A549 (cell line): ENCODE measurements at regions not wholly inside any gene's neighbourhood (a gene's known extent, or its start where the extent isn't known, plus 50 kb on each side); places are given as distances from the start of the nearest gene placed in this dataset.

Experiments used
- ATAC-seq, 2 experiments: fragments of 200-7000 bp in 1 of 2; fragments of >200 bp in 1 of 2; cut with Nextera tagmentation in 1 of 2; cut with Tn5 transposase in 1 of 2; 3 replicates each; pipeline versions ENCODE4 v1.8.0 to v1.9.1; 2018 to 2020; ENCODE audit warnings: mild to moderate bottlenecking in 1 of 2, moderate library complexity in 1 of 2
- CTCF ChIA-PET: fragments of 300-600 bp; sonication (Branson Sonifier 250); formaldehyde crosslinking; extraction: SDS; loops from one replicate; lab custom pipeline; 2021; ENCODE audit warnings: antibody characterized with exemption, inconsistent platforms; lab: Yijun Ruan, JAX
- POLR2A ChIA-PET: fragments of 350-600 bp; formaldehyde crosslinking; extraction: SDS; loops from one replicate; lab custom pipeline; 2021; ENCODE audit warnings: antibody characterized with exemption, inconsistent platforms; lab: Yijun Ruan, JAX
- DNase-seq, 2 experiments: peaks; one replicate each; pipeline versions ENCODE4 v3.0.0 to v3.0.0-alpha.2; 2011 to 2016; ENCODE audit warnings: low read depth in 1 of 2, low spot score in 1 of 2
- FAIRE-seq: peaks from 2 replicates; lab custom pipeline; 2011; peaks lifted over from hg19 to GRCh38; lab: Jason Lieb, UNC
- H3K27ac ChIP-seq, 2 experiments: fragments of >200 bp; sonication (Bioruptor Twin); formaldehyde crosslinking; 3 replicates each; pipeline ENCODE4 v1.5.1; 2016 to 2017
- H3K4me1 ChIP-seq: fragments of >200 bp; sonication (Bioruptor Twin); formaldehyde crosslinking; 3 replicates; pipeline ENCODE4 v1.6.1; 2016
- H3K4me2 ChIP-seq: fragments of >200 bp; sonication (Bioruptor Twin); formaldehyde crosslinking; 3 replicates; pipeline ENCODE4 v1.6.1; 2016
- H3K4me3 ChIP-seq: fragments of >200 bp; sonication (Bioruptor Twin); formaldehyde crosslinking; 3 replicates; pipeline ENCODE4 v1.5.1; 2016
- H3K9me3 ChIP-seq: fragments of >200 bp; sonication (Bioruptor Twin); formaldehyde crosslinking; 3 replicates; pipeline ENCODE4 v1.6.1; 2016
- ATOH8 ChIP-seq: fragments of 250-450 bp; sonication (Bioruptor Pico); IDR thresholded peaks from 2 replicates; pipeline ENCODE4 v1.5.0; 2020; ENCODE audit warnings: low read depth, mild to moderate bottlenecking, moderate library complexity
- BHLHE40 ChIP-seq: IDR thresholded peaks from 2 replicates; pipeline ENCODE4 v1.6.1; 2012; ENCODE audit warnings: low read depth, low read length, inconsistent platforms
- CBX2 ChIP-seq: fragments of 200-600 bp; sonication (generic); IDR thresholded peaks from 2 replicates; pipeline ENCODE4 v1.6.1; 2016; ENCODE audit warnings: low read depth, mild to moderate bottlenecking, borderline replicate concordance
- CEBPB ChIP-seq, 2 experiments: fragments of >200 bp in 1 of 2; sonication (Bioruptor Twin) in 1 of 2; formaldehyde crosslinking in 1 of 2; IDR thresholded peaks; 2 replicates each; pipeline ENCODE4 v1.6.1; 2012 to 2016
- CHD2 ChIP-seq: fragments of 150-350 bp; IDR thresholded peaks from 2 replicates; pipeline ENCODE4 v1.6.1; 2014; ENCODE audit warnings: low read length; ENCODE audit not compliant: partially characterized antibody
- CHD4 ChIP-seq: fragments of 200-600 bp; sonication (generic); IDR thresholded peaks from 2 replicates; pipeline ENCODE4 v1.6.1; 2016; ENCODE audit warnings: antibody characterized with exemption, mild to moderate bottlenecking, borderline replicate concordance
- E2F6 ChIP-seq: IDR thresholded peaks from 2 replicates; pipeline ENCODE4 v1.6.1; 2012; ENCODE audit warnings: low read depth, borderline replicate concordance
- EHF ChIP-seq: fragments of 250-450 bp; sonication (Bioruptor Pico); IDR thresholded peaks from 2 replicates; pipeline ENCODE4 v1.5.0; 2020; ENCODE audit warnings: mild to moderate bottlenecking
- ELK1 ChIP-seq: fragments of 150-350 bp; IDR thresholded peaks from 2 replicates; pipeline ENCODE4 v1.6.1; 2014; ENCODE audit warnings: low read depth, mild to moderate bottlenecking, low read length
- ESRRA ChIP-seq: fragments of 150-350 bp; IDR thresholded peaks from 2 replicates; pipeline ENCODE4 v1.6.1; 2014; ENCODE audit warnings: mild to moderate bottlenecking, low read length, borderline replicate concordance
- GATA3 ChIP-seq: IDR thresholded peaks from 2 replicates; pipeline ENCODE4 v1.6.1; 2012; ENCODE audit warnings: borderline replicate concordance
- HDAC2 ChIP-seq: fragments of 200-600 bp; sonication (generic); IDR thresholded peaks from 2 replicates; pipeline ENCODE4 v1.6.1; 2016
- HES2 ChIP-seq: fragments of >200 bp; sonication (Bioruptor Twin); formaldehyde crosslinking; IDR thresholded peaks from 2 replicates; pipeline ENCODE4 v1.6.1; 2016
- MAZ ChIP-seq: fragments of 150-350 bp; IDR thresholded peaks from 2 replicates; pipeline ENCODE4 v1.6.1; 2014; ENCODE audit warnings: antibody characterized with exemption, low read depth, low read length, borderline replicate concordance
- NFE2L2 ChIP-seq: fragments of 150-350 bp; conservative IDR thresholded peaks from 2 replicates; pipeline ENCODE4 v1.6.1; 2014; ENCODE audit warnings: low read length
- POLR2AphosphoS2 ChIP-seq: conservative IDR thresholded peaks from 2 replicates; pipeline ENCODE4 v1.6.1; 2012; ENCODE audit warnings: low read length, improper control_type of control experiment, inconsistent platforms
- RARB ChIP-seq: fragments of 250-450 bp; sonication (Bioruptor Pico); IDR thresholded peaks from 2 replicates; pipeline ENCODE4 v1.8.0; 2021; ENCODE audit warnings: mild to moderate bottlenecking, moderate library complexity
- RCOR1 ChIP-seq: fragments of 150-350 bp; IDR thresholded peaks from 2 replicates; pipeline ENCODE4 v1.6.1; 2014; ENCODE audit warnings: antibody characterized with exemption, low read length, low read depth
- RFX5 ChIP-seq: fragments of 450-650 bp; IDR thresholded peaks from 2 replicates; pipeline ENCODE4 v1.7.1; 2014; ENCODE audit warnings: antibody characterized with exemption, mild to moderate bottlenecking, moderate library complexity
- RNF2 ChIP-seq: fragments of 200-600 bp; sonication (generic); IDR thresholded peaks from 2 replicates; pipeline ENCODE4 v1.6.1; 2016; ENCODE audit warnings: low read depth, mild to moderate bottlenecking, antibody characterized with exemption, moderate library complexity, borderline replicate concordance
- SMC3 ChIP-seq: fragments of >200 bp; sonication (Bioruptor Twin); formaldehyde crosslinking; IDR thresholded peaks from 3 replicates; pipeline ENCODE4 v1.6.1; 2018; ENCODE audit warnings: inconsistent platforms
- USF2 ChIP-seq: fragments of 450-650 bp; IDR thresholded peaks from 2 replicates; pipeline ENCODE4 v1.6.1; 2014; ENCODE audit warnings: antibody characterized with exemption
- ZFP36 ChIP-seq: fragments of 450-650 bp; IDR thresholded peaks from 2 replicates; pipeline ENCODE4 v1.6.1; 2014; ENCODE audit warnings: borderline replicate concordance; ENCODE audit not compliant: partially characterized antibody
- ZNF302 ChIP-seq: fragments of 250-450 bp; sonication (Bioruptor Pico); IDR thresholded peaks from 2 replicates; pipeline ENCODE4 v1.9.0; 2021; ENCODE audit warnings: inconsistent platforms, mild to moderate bottlenecking, moderate library complexity
- WGBS: methylation state at CpG from one replicate; pipeline ENCODE4 v1.1.6; 2017; ENCODE audit errors: missing lambda C conversion rate; 5-methylcytosine and 5-hydroxymethylcytosine counted together

- WGBS = 4% methylated on average over 2 of the region's 2 CpGs
- no peaks in the 10 kb centered on the region for H3K4me1 ChIP-seq
- no peak overlapping the region for H3K4me3 ChIP-seq
- no peak overlapping the region for H3K27ac ChIP-seq
- no peaks in the 10 kb centered on the region for H3K9me3 ChIP-seq
- FAIRE-seq (no peak), DNase-seq (no peak), ATAC-seq (no peak)
- H3K4me2 ChIP-seq = no peak overlapping the region
- TF ChIP-seq HDAC2 = no peak
- TF ChIP-seq ATOH8 (CRISPR knock-in tag) = no peak
- TF ChIP-seq RNF2 = no peak
- TF ChIP-seq USF2 = no peak
- TF ChIP-seq CBX2 = no peak
- no peak for TF ChIP-seq ELK1
- no peak for TF ChIP-seq NFE2L2
- TF ChIP-seq GATA3 = no peak
- no peak for TF ChIP-seq BHLHE40
- POLR2A ChIA-PET = no interaction called here
- CTCF ChIA-PET = no interaction called here
Measured at GRCh38 chr16:50972876-50973275, 178.2 kb downstream of the SALL1 start.

- no peak for FAIRE-seq
- Histone ChIP-seq H3K9me3 (no peaks in the 10 kb centered on the region), H3K4me1 (no peaks in the 10 kb centered on the region), H3K27ac (no peak overlapping the region), H3K4me3 (no peak overlapping the region), H3K4me2 (no peak overlapping the region)
- ATAC-seq = no peak
- DNase-seq = no peak
- WGBS = 1% methylated on average over 3 of the region's 3 CpGs
- CTCF ChIA-PET = interaction anchor here (1.6 kb wide), 1 partner anchor 19 kb away, joined by 4 read pairs; no protein-coding TSS in a partner anchor
- TF ChIP-seq E2F6 = no peak
- no peak for TF ChIP-seq HES2
- TF ChIP-seq ESRRA = no peak
- TF ChIP-seq CHD4 = no peak
- no peak for TF ChIP-seq ZFP36
- no peak for TF ChIP-seq CHD2
- no peak for TF ChIP-seq SMC3
- TF ChIP-seq EHF = no peak
- TF ChIP-seq MAZ = no peak
- TF ChIP-seq RCOR1 = no peak
- TF ChIP-seq RFX5 = no peak
- no peak for TF ChIP-seq ZNF302 (CRISPR knock-in tag)
- no peak for TF ChIP-seq ATOH8 (CRISPR knock-in tag)
- no peak for TF ChIP-seq CEBPB (IDR thresholded peaks at IDR 0.05)
- no peak for TF ChIP-seq POLR2AphosphoS2
- TF ChIP-seq RARB (CRISPR knock-in tag) = no peak
- no peak for TF ChIP-seq ELK1
- TF ChIP-seq, all 56 proteins: peak for 0
- POLR2A ChIA-PET = no interaction called here
Measured at GRCh38 chr16:50970281-50970680, 180.8 kb downstream of the SALL1 start.
